ENCODE measurements at regions not wholly inside any gene's neighbourhood (a gene's known extent, or its start where the extent isn't known, plus 50 kb on each side); places are given as distances from the start of the nearest gene placed in this dataset.

DNA sequence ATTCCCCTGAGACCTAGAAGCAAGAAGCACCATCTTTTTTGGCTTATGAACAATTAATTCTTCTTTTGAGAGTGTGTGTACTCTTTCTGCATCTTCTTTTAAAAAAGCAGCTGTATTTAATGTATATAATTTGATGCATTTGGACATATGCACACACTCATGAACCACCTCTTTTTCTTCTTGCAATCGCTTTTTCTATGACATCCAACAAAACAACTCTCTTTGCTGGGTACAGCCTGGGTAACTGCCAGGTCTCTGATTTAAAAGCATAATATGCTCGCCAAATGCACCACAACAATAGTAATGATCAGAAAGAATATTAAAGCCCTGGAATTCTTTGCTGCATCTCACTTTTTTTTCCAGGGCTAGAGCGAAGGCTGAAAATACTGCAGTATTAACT is 97.3 kb downstream of the HAPSTR1 start:
- DNase-seq = no peak

GRCh38 chr16:9191274-9191850 is 99.9 kb downstream of the HAPSTR1 start:
- no peak for DNase-seq

- no peak for DNase-seq
Measured at GRCh38 chr16:9192746-9193145, 101.3 kb downstream of the HAPSTR1 start.

- DNase-seq = no peak
Measured at GRCh38 chr16:9195287-9195686, 103.8 kb downstream of the HAPSTR1 start.

DNA sequence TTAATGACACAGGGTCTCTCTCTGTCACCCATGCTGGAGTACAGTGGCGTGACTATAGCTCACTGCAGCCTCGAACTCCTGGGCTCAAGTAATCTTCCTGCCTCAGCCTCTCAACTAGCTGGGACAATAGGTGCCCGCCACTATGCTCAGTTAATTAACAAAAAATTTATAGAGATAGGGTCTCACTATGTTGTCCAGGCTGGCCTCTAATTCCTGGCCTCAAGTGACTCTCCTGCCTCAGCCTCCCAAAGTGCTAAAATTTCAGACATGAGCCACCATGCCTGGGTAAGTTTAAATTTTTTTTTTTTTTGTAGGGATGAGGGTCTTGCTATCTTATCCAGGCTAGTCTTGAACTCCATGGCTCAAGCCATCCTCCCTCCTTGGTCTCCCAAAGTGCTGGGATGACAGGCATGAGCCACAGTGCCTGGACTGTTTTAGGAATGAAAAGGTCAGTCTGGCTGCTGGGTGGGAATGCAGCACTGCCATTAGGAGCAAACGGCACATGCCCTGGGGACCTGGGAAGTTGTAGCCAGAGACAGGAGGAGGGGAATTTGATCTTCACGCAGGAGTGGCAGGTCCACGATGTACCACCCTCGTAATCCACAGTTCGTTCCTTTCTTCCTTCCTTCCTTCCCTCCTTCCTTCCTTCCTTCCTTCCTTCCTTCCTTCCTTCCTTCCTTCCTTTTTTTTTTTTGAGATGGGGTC is 106.7 kb downstream of the HAPSTR1 start:
- no peak for DNase-seq

GRCh38 chr16:9199311-9199710 is 107.9 kb downstream of the HAPSTR1 start:
- DNase-seq = no peak

- no peak for DNase-seq
Measured at GRCh38 chr16:9199751-9200150, 108.3 kb downstream of the HAPSTR1 start.

- DNase-seq = no peak
Measured at GRCh38 chr16:9203956-9204355, 112.5 kb downstream of the HAPSTR1 start.

- DNase-seq = no peak
Measured at GRCh38 chr16:9205661-9206060, 114.2 kb downstream of the HAPSTR1 start.

GRCh38 chr16:9206156-9206555 is 114.7 kb downstream of the HAPSTR1 start:
- DNase-seq = no peak

GRCh38 chr16:9212621-9213020 is 121.2 kb downstream of the HAPSTR1 start:
- DNase-seq = no peak

DNA sequence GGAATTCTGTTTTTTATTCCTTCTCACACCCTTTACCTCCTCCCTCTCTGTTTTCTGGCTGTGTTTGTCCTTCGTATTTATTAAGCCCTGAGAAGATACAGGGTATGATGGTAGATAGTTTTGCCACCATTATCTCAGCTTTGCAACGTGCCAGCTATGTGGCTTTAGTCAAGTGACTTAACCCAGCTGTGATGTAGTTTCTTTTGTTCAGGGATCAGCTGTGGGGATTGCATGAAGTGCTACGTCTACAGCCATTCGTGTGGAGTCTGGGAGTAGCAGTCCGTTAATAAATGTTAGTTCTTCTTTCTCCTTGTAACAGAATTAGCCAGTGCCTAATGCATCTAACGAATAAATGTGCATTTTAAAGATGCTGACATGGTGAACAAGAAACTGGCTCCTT is 128.4 kb downstream of the HAPSTR1 start:
- DNase-seq = no peak

DNA sequence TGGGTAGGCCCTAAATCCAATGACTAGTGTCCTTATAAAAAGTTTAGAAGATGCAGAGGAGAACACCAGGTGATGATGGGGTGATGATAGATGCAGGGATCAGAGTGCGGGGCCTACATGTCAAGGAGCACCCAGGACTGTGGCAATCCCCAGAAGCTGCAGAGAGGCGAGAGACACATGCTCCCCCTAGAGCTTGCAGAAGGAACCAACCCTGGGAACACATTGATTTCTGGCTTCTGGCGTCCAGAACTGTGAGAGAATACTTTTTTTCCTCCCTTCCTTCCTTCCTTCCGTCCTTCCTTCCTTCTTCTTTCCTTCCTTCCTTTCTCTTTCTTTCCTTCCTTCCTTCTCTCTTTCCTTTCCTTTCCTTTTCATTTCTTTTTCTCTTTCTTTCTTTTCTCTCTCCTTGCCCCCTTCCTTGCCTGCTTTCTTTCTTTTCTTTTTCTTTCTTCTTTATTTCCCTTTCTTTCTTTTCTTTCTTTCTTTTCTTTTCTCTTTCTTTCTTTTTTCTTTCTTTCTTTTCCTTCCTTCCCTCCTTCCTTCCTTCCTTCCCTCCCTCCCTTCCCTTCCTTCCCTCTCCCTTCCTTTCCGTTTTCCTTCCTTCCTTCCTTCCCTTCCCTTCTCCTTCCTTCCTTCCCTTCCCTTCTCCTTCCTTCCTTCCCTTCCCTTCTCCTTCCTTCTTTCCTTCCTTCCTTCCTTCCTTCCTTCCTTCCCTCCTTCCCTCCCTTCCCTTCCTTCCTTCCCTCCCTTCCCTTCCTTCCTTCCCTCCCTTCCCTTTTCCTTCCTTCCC is 134.3 kb downstream of the HAPSTR1 start:
- peak in 4 of 14 donors; percentile 1 to 18 (median 4) for DNase-seq

DNA sequence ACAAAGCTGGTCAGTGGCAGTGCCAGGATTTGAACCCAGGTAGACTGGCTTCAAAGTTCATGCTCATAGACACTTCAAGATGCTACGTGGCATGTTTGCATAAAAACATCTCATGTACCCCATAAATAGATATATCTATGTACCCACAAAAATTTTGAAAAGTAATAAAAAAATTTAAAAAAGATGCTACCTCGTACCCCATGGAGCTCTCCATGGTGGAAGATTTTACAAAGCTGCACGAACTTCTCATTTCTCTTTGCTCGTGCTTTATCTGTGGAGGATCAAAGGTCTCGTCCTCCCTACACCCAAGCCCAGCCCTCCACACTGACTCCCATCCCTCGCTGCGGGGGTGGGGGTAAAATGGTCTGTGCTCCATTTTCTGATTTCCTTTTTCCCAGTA is 135.5 kb downstream of the HAPSTR1 start:
- no peak for DNase-seq

DNA sequence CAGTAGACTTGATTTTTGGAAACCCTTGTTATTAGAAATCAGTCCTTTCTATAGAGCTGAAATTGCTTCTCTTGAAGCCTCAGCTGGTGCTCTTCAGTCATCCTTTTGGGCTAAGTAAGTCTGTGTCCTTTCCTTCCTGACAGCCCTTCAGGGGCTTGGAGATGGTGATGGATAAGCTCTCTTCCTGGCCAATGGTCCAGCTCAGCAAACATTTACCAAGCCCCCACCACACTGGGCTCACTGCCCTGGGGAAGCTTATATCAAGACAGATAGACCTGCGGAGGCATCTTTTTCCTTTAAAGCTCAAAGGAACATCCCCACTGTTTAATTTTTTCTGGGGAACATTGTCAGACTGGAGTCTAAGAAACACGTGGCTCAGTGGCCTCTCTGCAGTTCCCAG is 139.6 kb downstream of the HAPSTR1 start:
- DNase-seq = no peak

DNA sequence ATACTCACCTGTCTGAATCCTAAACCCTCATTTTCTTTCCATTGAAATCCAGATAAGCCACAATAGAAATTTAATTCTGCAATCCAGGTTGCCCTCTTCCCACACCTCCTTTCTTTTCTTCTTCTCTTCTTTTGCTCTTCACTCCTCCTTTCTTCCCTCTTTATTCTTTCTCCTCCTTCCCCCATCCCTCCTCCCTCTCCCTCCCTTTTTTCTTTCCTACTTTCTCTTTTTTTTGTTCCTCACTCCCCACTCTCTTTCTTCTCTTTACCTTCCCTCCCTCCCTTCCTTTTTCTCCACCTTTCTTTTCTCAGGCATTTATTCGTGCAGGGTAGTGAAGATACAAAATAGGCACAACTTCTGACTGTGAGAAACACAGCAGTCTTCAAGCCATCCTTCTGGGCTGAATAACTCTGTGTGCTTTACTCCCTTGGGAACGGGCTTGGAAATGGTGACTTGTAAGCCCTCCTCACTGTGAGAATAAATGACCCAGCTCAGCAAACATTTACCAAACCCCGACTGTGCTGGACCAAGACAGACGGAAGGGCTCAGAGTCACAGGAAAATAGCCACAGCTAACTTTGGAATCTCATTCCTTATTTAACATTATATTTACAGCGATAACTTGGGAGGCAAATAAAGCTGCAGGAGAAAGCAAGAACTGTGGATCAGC is 140.8 kb downstream of the HAPSTR1 start:
- no peak for DNase-seq

DNA sequence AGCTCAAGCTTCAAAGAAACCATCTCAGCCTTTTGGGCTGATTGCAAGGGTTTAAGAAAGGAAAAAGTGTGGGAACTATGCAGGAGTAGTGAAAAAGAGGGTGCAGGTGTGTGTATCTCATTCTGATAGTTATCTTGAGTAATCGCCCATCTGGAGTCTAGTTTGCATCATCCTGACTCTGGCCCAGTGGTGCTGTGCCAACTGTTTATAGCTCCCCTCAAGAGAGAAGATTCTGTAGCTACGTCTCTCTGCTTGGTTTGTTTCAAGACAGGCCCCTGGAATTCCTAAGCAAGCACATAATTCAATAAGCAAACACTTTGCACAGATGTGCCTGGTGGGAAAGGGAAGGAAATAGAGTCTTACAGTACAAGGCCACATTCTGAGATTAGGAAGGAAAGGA is 144.4 kb downstream of the HAPSTR1 start:
- no peak for DNase-seq

DNA sequence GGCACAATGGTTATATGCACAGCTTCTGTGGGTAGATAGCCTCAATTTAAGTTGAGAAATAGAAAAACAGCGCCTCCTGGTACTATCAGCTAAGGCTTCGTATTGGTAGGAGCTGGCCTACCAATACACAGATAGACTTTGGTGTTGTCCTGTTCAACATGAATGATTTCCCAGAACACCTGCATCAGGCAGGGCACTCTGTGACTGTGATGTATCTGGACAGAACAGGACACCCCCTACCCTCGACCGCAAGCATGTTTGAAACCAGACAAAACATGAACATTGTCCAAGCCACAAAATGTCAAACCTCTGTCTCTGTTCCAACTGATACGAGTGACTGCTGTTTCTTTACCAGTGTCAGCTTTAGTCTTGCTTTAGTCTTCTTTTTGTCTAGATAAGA is 144.9 kb downstream of the HAPSTR1 start:
- no peak for DNase-seq

- DNase-seq = peak in 1 of 14 donors; percentile 69
Measured at GRCh38 chr16:9238346-9238745, 146.9 kb downstream of the HAPSTR1 start.

GRCh38 chr16:9241177-9241576 is 149.7 kb downstream of the HAPSTR1 start:
- DNase-seq = no peak

GRCh38 chr16:9248162-9248561 is 156.7 kb downstream of the HAPSTR1 start:
- DNase-seq = no peak

DNA sequence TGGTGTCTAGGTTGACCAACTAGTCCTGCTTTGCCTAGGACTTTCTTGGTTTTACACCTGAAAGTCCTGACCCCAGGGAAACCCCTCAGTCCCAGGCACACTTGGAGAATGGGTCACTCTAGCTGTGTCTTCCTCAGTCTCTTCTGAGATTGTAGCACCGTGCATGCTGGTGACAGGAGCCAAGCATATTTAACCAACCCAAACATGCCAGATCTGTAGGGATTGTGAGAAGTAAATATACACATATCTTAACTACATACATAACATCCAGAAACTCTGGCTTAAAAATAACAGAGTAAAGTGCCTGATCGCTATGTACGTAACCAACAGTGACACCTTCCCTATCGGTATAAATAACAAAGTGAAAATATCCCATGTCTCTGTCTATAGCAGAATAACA is 158.1 kb downstream of the HAPSTR1 start:
- no peak for DNase-seq

DNA sequence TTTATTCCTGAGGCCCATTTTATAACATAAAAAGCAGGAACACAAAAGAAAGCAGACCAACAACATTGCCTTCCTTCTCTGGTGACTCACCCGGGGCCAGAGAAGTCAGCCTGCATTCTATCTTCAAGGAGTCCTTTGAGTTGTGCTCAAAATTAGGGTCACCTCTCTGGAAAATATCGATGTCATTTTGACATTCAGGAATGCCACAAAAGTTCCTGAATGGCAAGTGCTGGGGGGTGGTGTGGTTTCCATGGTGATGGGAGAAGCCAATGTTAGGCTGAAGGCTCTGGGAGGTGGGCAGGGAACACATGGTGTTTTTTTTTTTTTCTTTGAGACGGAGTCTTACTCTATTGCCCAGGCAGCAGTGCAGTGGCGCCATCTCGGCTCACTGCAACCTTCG is 159.6 kb downstream of the HAPSTR1 start:
- no peak for DNase-seq

All from C1 segment of cervical spinal cord (tissue), 14 donors.